Endometrium (tissue), 2 donors: ENCODE measurements at regions not wholly inside any gene's neighbourhood (a gene's known extent, or its start where the extent isn't known, plus 50 kb on each side); places are given as distances from the start of the nearest gene placed in this dataset.

ENCODE experiments used
- FAIRE-seq: peaks from 2 replicates; lab custom pipeline; 2012; peaks lifted over from hg19 to GRCh38; lab: Jason Lieb, UNC
- donor health status: control.
- donor health status: control.

GRCh38 chr11:105553025-105553424, 56.8 kb upstream of the GRIA4 start:
- FAIRE-seq, result no peak

- no peak for FAIRE-seq
These were observed 61.5 kb upstream of the GRIA4 start for GRCh38 chr11:105548359-105548758.

- no peak for FAIRE-seq
These were observed 71.3 kb upstream of the GRIA4 start for GRCh38 chr11:105538588-105538987.

GRCh38 chr11:105537531-105537930, 72.3 kb upstream of the GRIA4 start:
- no peak for FAIRE-seq

- no peak for FAIRE-seq
These were observed 85.6 kb upstream of the GRIA4 start for GRCh38 chr11:105524286-105524685.

- no peak for FAIRE-seq
These were observed 89.0 kb upstream of the GRIA4 start for GRCh38 chr11:105520706-105521345.

GRCh38 chr11:105507496-105508254, 102.2 kb upstream of the GRIA4 start:
- no peak for FAIRE-seq

GRCh38 chr11:105492010-105492409, 117.9 kb upstream of the GRIA4 start:
- FAIRE-seq, result no peak

- FAIRE-seq, result no peak
These were observed 118.5 kb upstream of the GRIA4 start for GRCh38 chr11:105491394-105491793.

GRCh38 chr11:105490333-105490732, 119.5 kb upstream of the GRIA4 start:
- FAIRE-seq, result no peak

- no peak for FAIRE-seq
These were observed 120.4 kb upstream of the GRIA4 start for GRCh38 chr11:105489446-105489845.

GRCh38 chr11:105486929-105487328, 122.9 kb upstream of the GRIA4 start:
- FAIRE-seq, result no peak

- FAIRE-seq, result no peak
These were observed 139.9 kb upstream of the GRIA4 start for GRCh38 chr11:105469931-105470330.

GRCh38 chr11:105468154-105468553, 141.7 kb upstream of the GRIA4 start:
- no peak for FAIRE-seq

- FAIRE-seq, result no peak
These were observed 143.2 kb upstream of the GRIA4 start for GRCh38 chr11:105466582-105467228.

- no peak for FAIRE-seq
These were observed 151.8 kb upstream of the GRIA4 start for GRCh38 chr11:105458071-105458470.

GRCh38 chr11:105456950-105457349, 152.9 kb upstream of the GRIA4 start:
- FAIRE-seq, result no peak

- FAIRE-seq, result no peak
These were observed 160.7 kb upstream of the GRIA4 start for GRCh38 chr11:105449100-105449734.

GRCh38 chr11:105448703-105449079, 161.2 kb upstream of the GRIA4 start:
- no peak for FAIRE-seq

- no peak for FAIRE-seq
These were observed 161.8 kb upstream of the GRIA4 start for GRCh38 chr11:105447936-105448702.

GRCh38 chr11:105443623-105444022, 166.2 kb upstream of the GRIA4 start:
- no peak for FAIRE-seq
